Endothelial cell of umbilical vein (primary cell): ENCODE measurements at regions not wholly inside any gene's neighbourhood (a gene's known extent, or its start where the extent isn't known, plus 50 kb on each side); places are given as distances from the start of the nearest gene placed in this dataset.

Source experiments
- BruUV-seq: library from RNA; stranded (reverse); fragments of 400-500 nt; replicated peaks from 2 replicates; lab custom pipeline; 2021; lab: Mats Ljungman, UMichigan
- CTCF ChIA-PET: fragments of 300-600, 350-600 bp; sonication (Branson Sonifier 250); formaldehyde crosslinking; loops from one replicate; lab custom pipeline; 2021; ENCODE audit warnings: antibody characterized with exemption, inconsistent platforms; lab: Charles Lee
- POLR2A ChIA-PET: fragments of 300-600, 350-600 bp; sonication (Branson Sonifier 250); formaldehyde crosslinking; loops from one replicate; lab custom pipeline; 2021; ENCODE audit warnings: antibody characterized with exemption, inconsistent platforms; lab: Charles Lee
- DNase-seq: peaks from one replicate; pipeline ENCODE4 v3.0.0-alpha.2; 2011; ENCODE audit warnings: low read depth, low spot score
- FAIRE-seq: peaks from 2 replicates; lab custom pipeline; 2011; peaks lifted over from hg19 to GRCh38; lab: Jason Lieb, UNC
- H2AFZ ChIP-seq: 2 replicates; pipeline ENCODE4 v1.6.0; 2012; ENCODE audit warnings: low read depth, low read length, control low read depth, inconsistent platforms
- H3K27ac ChIP-seq: 2 replicates; pipeline ENCODE4 v1.5.1; 2011; ENCODE audit warnings: low read depth, mild to moderate bottlenecking, control low read depth, low read length, moderate library complexity; ENCODE audit not compliant: insufficient read depth
- H3K27me3 ChIP-seq, 2 experiments: 2 replicates each; pipeline versions ENCODE4 v1.6.0 to v1.6.1; 2011; ENCODE audit warnings: low read length in 2 of 2, mixed read lengths in 1 of 2; ENCODE audit not compliant: control insufficient read depth in 2 of 2, insufficient read depth in 2 of 2
- H3K36me3 ChIP-seq, 2 experiments: 2 replicates in 1 of 2; 3 replicates in 1 of 2; pipeline ENCODE4 v1.5.1; 2011; ENCODE audit warnings: low read length in 2 of 2, mild to moderate bottlenecking in 1 of 2, moderate library complexity in 1 of 2; ENCODE audit not compliant: control insufficient read depth in 2 of 2, insufficient read depth in 2 of 2; ENCODE audit errors: extremely low read depth in 1 of 2
- H3K4me1 ChIP-seq: 3 replicates; pipeline ENCODE4 v1.5.1; 2011; ENCODE audit warnings: mild to moderate bottlenecking, low read length; ENCODE audit not compliant: control insufficient read depth, insufficient read depth; ENCODE audit errors: extremely low read depth
- H3K4me2 ChIP-seq: 2 replicates; pipeline ENCODE4 v1.6.1; 2011; ENCODE audit warnings: low read length, control low read depth, mixed read lengths; ENCODE audit not compliant: insufficient read depth
- H3K4me3 ChIP-seq, 3 experiments: fragments of 200-600 bp in 1 of 3; sonication (generic), shearing (Covaris generic) in 1 of 3; replicated peaks in 1 of 3; 2 replicates each; pipeline ENCODE4 v1.5.1; 2011 to 2016; ENCODE audit warnings: control low read depth in 3 of 3, low read length in 3 of 3, mild to moderate bottlenecking in 2 of 3, inconsistent platforms in 1 of 3, low read depth in 1 of 3, moderate library complexity in 1 of 3; ENCODE audit not compliant: insufficient read depth in 1 of 3
- H3K79me2 ChIP-seq: 2 replicates; pipeline ENCODE4 v1.6.0; 2012; ENCODE audit warnings: low read length, inconsistent platforms; ENCODE audit not compliant: control insufficient read depth, insufficient read depth
- H3K9ac ChIP-seq: replicated peaks from 2 replicates; pipeline ENCODE3; 2011; ENCODE audit warnings: low read length, control low read depth; ENCODE audit not compliant: insufficient read depth; ENCODE audit errors: extremely low read depth
- H3K9me1 ChIP-seq: replicated peaks from 3 replicates; pipeline ENCODE4 v1.6.0; 2011; ENCODE audit warnings: mild to moderate bottlenecking, low read length; ENCODE audit not compliant: control insufficient read depth, insufficient read depth; ENCODE audit errors: extremely low read depth
- H3K9me3 ChIP-seq: replicated peaks from 2 replicates; pipeline ENCODE4 v1.5.1; 2012; ENCODE audit warnings: low read length, inconsistent platforms; ENCODE audit not compliant: control insufficient read depth, insufficient read depth
- H4K20me1 ChIP-seq: replicated peaks from 2 replicates; pipeline ENCODE3; 2011; ENCODE audit warnings: mild to moderate bottlenecking, low read length; ENCODE audit not compliant: control insufficient read depth, insufficient read depth; ENCODE audit errors: extremely low read depth
- CTCF ChIP-seq, 2 donors: IDR thresholded peaks; 1 replicate in 1 of 2; 2 replicates in 1 of 2; pipeline ENCODE4 v1.5.1; 2011; ENCODE audit warnings: low read length in 2 of 2, mild to moderate bottlenecking in 2 of 2, moderate library complexity in 2 of 2, control low read depth in 1 of 2, inconsistent platforms in 1 of 2, low read depth in 1 of 2; ENCODE audit not compliant: insufficient read depth in 1 of 2; ENCODE audit errors: extremely low read depth in 1 of 2
- EZH2 ChIP-seq: IDR thresholded peaks from 2 replicates; pipeline ENCODE4 v1.6.1; 2012; ENCODE audit warnings: borderline replicate concordance, low read depth, mild to moderate bottlenecking, moderate library complexity, low read length, inconsistent platforms; ENCODE audit not compliant: severe bottlenecking
- FOS ChIP-seq: IDR thresholded peaks from 2 replicates; pipeline ENCODE4 v1.6.1; 2011; ENCODE audit warnings: mild to moderate bottlenecking, low read length, moderate library complexity, borderline replicate concordance; ENCODE audit not compliant: insufficient read depth
- GATA2 ChIP-seq: IDR thresholded peaks from 2 replicates; pipeline ENCODE4 v1.7.0; 2011; ENCODE audit warnings: low read depth, mild to moderate bottlenecking, moderate library complexity, mixed read lengths, low read length; ENCODE audit not compliant: insufficient read length, insufficient read depth
- JUN ChIP-seq: IDR thresholded peaks from 2 replicates; pipeline ENCODE4 v1.6.1; 2011; ENCODE audit warnings: borderline replicate concordance, low read depth; ENCODE audit not compliant: insufficient read length, insufficient read depth
- MYC ChIP-seq: IDR thresholded peaks from one replicate; pipeline ENCODE4 v1.6.1; 2011; ENCODE audit warnings: mild to moderate bottlenecking, low read depth, low read length
- POLR2A ChIP-seq: IDR thresholded peaks from 2 replicates; pipeline ENCODE4 v1.6.1; 2012; ENCODE audit warnings: low read depth, mild to moderate bottlenecking, control low read depth, low read length
- POLR2AphosphoS5 ChIP-seq: IDR thresholded peaks from 2 replicates; pipeline ENCODE4 v1.6.1; 2012; ENCODE audit warnings: low read depth, mild to moderate bottlenecking, control low read depth, low read length, moderate library complexity; ENCODE audit not compliant: insufficient read depth
- dilution Hi-C: fragments of 300-500 bp; cut with MboI; formaldehyde crosslinking; loops from one replicate; pipeline ENCODE4 v1.15.0; 2019; ENCODE audit warnings: low sequenced_read_pairs; ENCODE audit not compliant: extremely low pct_ligation_motif_present
- intact Hi-C: fragments of 100-400 bp; cut with micrococcal nuclease; formaldehyde crosslinking; loops from one replicate; pipeline ENCODE4 v1.10.0; 2022
- TF ChIP-seq, protein P1 (sequence below): IDR thresholded peaks from 2 replicates; pipeline ENCODE4 v1.6.1; 2011; ENCODE audit not compliant: insufficient read depth, insufficient read length

DNA sequence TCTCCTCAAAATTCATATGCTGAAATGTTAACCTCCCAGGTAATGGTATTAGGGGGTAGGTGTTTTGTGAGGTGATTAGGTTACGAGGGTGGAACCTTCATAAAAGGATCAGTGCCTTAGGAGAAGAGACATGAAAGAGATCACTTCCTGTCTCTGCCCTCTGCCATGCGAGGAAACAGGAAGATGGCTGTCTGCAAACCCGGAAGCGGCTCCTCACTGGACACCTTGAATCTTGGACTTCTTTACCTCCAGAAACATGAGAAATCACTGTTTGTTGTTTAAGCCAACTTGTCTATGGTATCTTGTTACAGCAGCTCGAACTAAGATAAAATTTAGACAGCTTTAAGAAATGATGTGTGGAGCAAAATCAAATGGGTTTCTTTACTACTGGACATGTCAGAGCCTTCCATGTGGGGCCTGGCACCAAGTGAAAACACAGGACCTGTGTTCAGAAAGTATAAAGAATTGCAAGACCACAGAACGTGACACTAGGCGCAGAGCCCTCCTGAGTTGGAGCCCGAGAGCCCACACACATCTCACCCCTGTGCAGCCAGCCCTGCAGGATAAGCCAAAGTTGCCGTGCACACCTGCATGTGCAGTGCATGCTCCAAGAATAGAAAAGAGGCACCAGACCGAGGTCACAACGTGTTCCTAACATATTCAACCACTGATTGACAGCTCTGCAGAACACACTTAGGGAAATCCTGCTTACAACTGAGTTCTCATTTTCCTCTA is 112.5 kb upstream of the UQCRFS1 start:
- H3K4me2 ChIP-seq, result no peak overlapping the region
- DNase-seq, result no peak
- peaks cover 4% of the 10 kb centered on the region for H3K9me3 ChIP-seq
- no peaks in the 10 kb centered on the region for H3K79me2 ChIP-seq
- H3K9me1 ChIP-seq, result no peaks in the 10 kb centered on the region
- H3K4me3 ChIP-seq, result no peak overlapping the region
- ChIA-PET CTCF (no interaction called here), POLR2A (no interaction called here)
- no peak overlapping the region for H3K27ac ChIP-seq
- dilution Hi-C loops, result no loop called here
- BruUV-seq, result no TSS peak
- no peak for FAIRE-seq
- no peak overlapping the region for H2AFZ ChIP-seq
- H3K9ac ChIP-seq, result no peak overlapping the region
- H4K20me1 ChIP-seq, result no peaks in the 10 kb centered on the region
- no peaks in the 10 kb centered on the region for H3K36me3 ChIP-seq
- TF ChIP-seq EZH2, result no peak
- TF ChIP-seq JUN, result no peak
- no peak for TF ChIP-seq CTCF (IDR thresholded peaks at IDR 0.05; ENCODE audit: extremely low read depth in 1 of 2, insufficient read depth in 1 of 2, low read depth in 1 of 2, low read length in 2 of 2)
- no peak for TF ChIP-seq POLR2A
- TF ChIP-seq POLR2AphosphoS5, result no peak
- no peak for TF ChIP-seq FOS
- TF ChIP-seq, protein P1, sequence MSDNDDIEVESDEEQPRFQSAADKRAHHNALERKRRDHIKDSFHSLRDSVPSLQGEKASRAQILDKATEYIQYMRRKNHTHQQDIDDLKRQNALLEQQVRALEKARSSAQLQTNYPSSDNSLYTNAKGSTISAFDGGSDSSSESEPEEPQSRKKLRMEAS, result no peak
- TF ChIP-seq MYC, result no peak
- TF ChIP-seq GATA2, result no peak
- intact Hi-C loops, result no loop called here
- no peaks in the 10 kb centered on the region for H3K4me1 ChIP-seq
- H3K27me3 ChIP-seq, result no peaks in the 10 kb centered on the region
